CD4-positive, alpha-beta T cell (primary cell): ENCODE measurements at regions not wholly inside any gene's neighbourhood (a gene's known extent, or its start where the extent isn't known, plus 50 kb on each side); places are given as distances from the start of the nearest gene placed in this dataset.

ENCODE experiments used
- ATAC-seq: fragments of 200-7000 bp; cut with Tn5 transposase; one replicate; pipeline ENCODE4 v1.10.0; 2022; ENCODE audit warnings: mild to moderate bottlenecking; ENCODE audit not compliant: poor library complexity
- CTCF ChIA-PET: fragments of 350-600 bp; sonication (Branson Sonifier 250); formaldehyde crosslinking; loops from one replicate; lab custom pipeline; 2021; ENCODE audit warnings: antibody characterized with exemption, inconsistent platforms; lab: Charles Lee
- POLR2A ChIA-PET: fragments of 350-600 bp; sonication (Branson Sonifier 250); formaldehyde crosslinking; loops from one replicate; lab custom pipeline; 2021; ENCODE audit warnings: antibody characterized with exemption, inconsistent platforms; lab: Charles Lee
- DNase-seq, 14 experiments: peaks; one replicate each; pipeline ENCODE4 v3.0.0-alpha.2; 2013 to 2020; ENCODE audit warnings: mixed read lengths in 2 of 14
- H3K27ac ChIP-seq, 2 donors: one replicate each; pipeline versions ENCODE4 v1.5.1 to v1.7.0; 2013; ENCODE audit warnings: low read length in 2 of 2, low read depth in 1 of 2, mild to moderate bottlenecking in 1 of 2
- H3K27me3 ChIP-seq, 2 experiments: 1 replicate in 1 of 2; 2 replicates in 1 of 2; pipeline versions ENCODE4 v1.6.1 to v1.7.0; 2013; ENCODE audit warnings: low read length in 2 of 2, control low read depth in 1 of 2, mild to moderate bottlenecking in 1 of 2, moderate library complexity in 1 of 2; ENCODE audit not compliant: insufficient read depth in 2 of 2, control insufficient read depth in 1 of 2
- H3K36me3 ChIP-seq: one replicate; pipeline ENCODE4 v1.6.1; 2013; ENCODE audit warnings: low read length, control low read depth; ENCODE audit not compliant: insufficient read depth
- H3K4me1 ChIP-seq: one replicate; pipeline ENCODE4 v1.6.1; 2013; ENCODE audit warnings: low read length, control low read depth; ENCODE audit not compliant: insufficient read depth
- H3K4me3 ChIP-seq: one replicate; pipeline ENCODE4 v1.5.1; 2013; ENCODE audit warnings: mild to moderate bottlenecking, low read length, moderate library complexity
- H3K9me3 ChIP-seq, 2 experiments: 1 replicate in 1 of 2; 2 replicates in 1 of 2; pipeline versions ENCODE4 v1.6.1 to v1.7.0; 2013; ENCODE audit warnings: low read length in 2 of 2, mild to moderate bottlenecking in 2 of 2, control low read depth in 1 of 2, moderate library complexity in 1 of 2; ENCODE audit not compliant: control insufficient read depth in 1 of 2, insufficient read depth in 1 of 2
- H3K27ac Mint-ChIP-seq: one replicate; pipeline ENCODE4 v1.8.0; 2020; ENCODE audit warnings: mixed read lengths
- H3K27me3 Mint-ChIP-seq: one replicate; pipeline ENCODE4 v1.8.0; 2021; ENCODE audit warnings: mixed read lengths
- H3K36me3 Mint-ChIP-seq: one replicate; pipeline ENCODE4 v1.8.0; 2021; ENCODE audit warnings: low read depth, mixed read lengths
- H3K4me1 Mint-ChIP-seq: one replicate; pipeline ENCODE4 v1.8.0; 2021; ENCODE audit warnings: low read depth, mixed read lengths
- H3K4me3 Mint-ChIP-seq: one replicate; pipeline ENCODE4 v1.8.0; 2020; ENCODE audit warnings: mild to moderate bottlenecking, mixed read lengths
- H3K9me3 Mint-ChIP-seq: one replicate; pipeline ENCODE4 v1.8.0; 2020; ENCODE audit warnings: mixed read lengths
- intact Hi-C, 2 experiments: fragments of 100-400 bp; cut with DNase I in 1 of 2; cut with micrococcal nuclease in 1 of 2; formaldehyde crosslinking; loops; one replicate each; pipeline versions ENCODE4 v1.15.1 to v1.9.0; 2023 to 2025; cut with DNase I, micrococcal nuclease
- TF ChIP-seq, protein P1 (sequence below): fragments of 200-600 bp; IDR thresholded peaks from one replicate; pipeline ENCODE4 v1.8.0; 2022; ENCODE audit warnings: antibody characterized with exemption, mild to moderate bottlenecking

DNA sequence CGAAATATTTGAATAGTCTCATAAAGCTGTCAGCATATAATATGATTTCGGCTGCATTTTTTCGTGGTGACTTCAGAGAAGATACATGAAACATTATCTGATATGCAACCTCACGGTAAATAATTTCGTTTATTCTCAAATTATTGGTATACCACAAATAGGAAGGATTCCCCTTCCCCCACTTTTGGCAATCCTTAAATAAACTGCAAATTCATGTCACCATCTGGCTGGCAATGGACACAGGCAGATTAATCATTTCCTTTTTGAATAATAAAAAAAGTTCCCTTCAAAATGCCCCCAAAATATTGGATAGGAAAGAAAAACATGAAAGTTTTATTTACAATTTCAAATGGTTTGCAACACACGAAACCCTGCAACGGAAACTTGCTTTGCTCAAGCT lies 234.5 kb upstream of the MEOX2 start:
- ChIA-PET POLR2A (no interaction called here), CTCF (no interaction called here)
- Mint-ChIP-seq H3K9me3 (peaks cover 12% of the 10 kb centered on the region), H3K4me3 (no peak overlapping the region), H3K27ac (no peak overlapping the region), H3K27me3 (no peaks in the 10 kb centered on the region), H3K4me1 (no peaks in the 10 kb centered on the region), H3K36me3 (no peaks in the 10 kb centered on the region)
- no peaks in the 10 kb centered on the region for H3K27me3 ChIP-seq
- TF ChIP-seq, protein P1, sequence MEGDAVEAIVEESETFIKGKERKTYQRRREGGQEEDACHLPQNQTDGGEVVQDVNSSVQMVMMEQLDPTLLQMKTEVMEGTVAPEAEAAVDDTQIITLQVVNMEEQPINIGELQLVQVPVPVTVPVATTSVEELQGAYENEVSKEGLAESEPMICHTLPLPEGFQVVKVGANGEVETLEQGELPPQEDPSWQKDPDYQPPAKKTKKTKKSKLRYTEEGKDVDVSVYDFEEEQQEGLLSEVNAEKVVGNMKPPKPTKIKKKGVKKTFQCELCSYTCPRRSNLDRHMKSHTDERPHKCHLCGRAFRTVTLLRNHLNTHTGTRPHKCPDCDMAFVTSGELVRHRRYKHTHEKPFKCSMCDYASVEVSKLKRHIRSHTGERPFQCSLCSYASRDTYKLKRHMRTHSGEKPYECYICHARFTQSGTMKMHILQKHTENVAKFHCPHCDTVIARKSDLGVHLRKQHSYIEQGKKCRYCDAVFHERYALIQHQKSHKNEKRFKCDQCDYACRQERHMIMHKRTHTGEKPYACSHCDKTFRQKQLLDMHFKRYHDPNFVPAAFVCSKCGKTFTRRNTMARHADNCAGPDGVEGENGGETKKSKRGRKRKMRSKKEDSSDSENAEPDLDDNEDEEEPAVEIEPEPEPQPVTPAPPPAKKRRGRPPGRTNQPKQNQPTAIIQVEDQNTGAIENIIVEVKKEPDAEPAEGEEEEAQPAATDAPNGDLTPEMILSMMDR: no peak
- H3K36me3 ChIP-seq: no peaks in the 10 kb centered on the region
- H3K9me3 ChIP-seq: peaks cover 4 to 12% of the 10 kb centered on the region in 2 experiments
- no peaks in the 10 kb centered on the region for H3K4me1 ChIP-seq
- intact Hi-C loops: no loop called here
- no peak overlapping the region for H3K27ac ChIP-seq
- DNase-seq (no peak), ATAC-seq (no peak)
- no peak overlapping the region for H3K4me3 ChIP-seq

DNA sequence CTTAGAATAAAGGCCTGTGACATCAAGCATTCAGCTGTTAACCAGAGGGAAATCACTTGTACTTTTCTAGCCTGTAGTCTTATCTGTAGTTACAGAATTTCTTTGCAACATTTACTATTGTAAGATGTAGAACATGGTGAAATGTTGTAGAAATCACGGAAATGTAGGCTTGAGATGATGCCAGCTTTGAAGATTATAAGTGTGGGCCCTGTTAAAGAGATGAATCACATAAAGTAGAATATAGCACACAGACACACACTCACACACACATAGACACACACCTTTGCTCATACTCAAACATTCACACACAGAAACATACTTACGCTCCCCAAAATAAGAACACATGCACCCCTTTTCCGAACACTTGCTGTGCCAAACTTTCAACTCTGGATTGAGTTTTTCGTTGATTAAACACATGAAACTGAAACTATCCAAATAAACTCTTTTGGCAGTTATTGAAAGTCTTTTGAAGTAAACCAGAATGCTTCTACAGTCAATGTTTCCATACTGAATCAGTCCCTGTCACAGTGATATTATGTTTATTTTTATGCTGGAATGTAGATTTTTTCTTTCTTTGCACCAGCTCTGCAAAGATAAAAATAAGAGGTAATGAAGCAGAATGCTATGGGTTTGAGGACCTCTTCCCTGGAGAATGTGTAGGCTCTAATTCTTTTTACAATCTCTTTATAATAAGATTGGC lies 230.3 kb upstream of the MEOX2 start:
- intact Hi-C loops: no loop called here
- no peaks in the 10 kb centered on the region for H3K27me3 Mint-ChIP-seq

DNA sequence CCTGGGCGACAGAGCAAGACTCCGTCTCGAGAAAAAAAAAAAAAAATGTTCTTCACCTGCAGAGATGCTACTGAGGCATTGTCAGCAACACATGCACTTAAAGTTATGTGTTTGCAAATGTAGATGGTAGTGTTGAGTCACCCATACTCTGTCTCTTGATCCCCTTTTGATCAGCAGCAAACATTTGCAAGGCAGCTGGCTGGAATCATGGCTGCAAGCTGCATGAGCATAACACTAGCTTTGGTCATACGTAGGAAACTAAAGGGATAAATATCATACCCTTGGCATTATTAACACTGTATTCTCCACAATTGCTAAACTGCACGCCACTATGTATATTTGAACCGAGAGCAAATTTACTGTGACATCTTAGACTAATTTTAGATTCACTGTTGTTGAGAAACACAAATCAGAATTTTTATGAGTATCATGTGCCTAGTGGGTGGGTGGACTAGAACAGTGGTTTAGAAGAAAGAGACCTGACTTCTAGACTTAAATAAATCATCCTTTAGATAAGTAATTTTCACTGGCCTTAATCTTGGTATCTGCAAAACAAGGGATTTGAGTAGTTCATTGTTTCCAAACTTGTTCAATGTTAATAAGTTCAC lies 229.3 kb upstream of the MEOX2 start:
- DNase-seq (no peak), ATAC-seq (no peak)
- H3K9me3 ChIP-seq: peaks cover 0 to 4% of the 10 kb centered on the region in 2 experiments
- TF ChIP-seq, protein P1: no peak
- H3K27ac Mint-ChIP-seq: no peak overlapping the region
- H3K36me3 Mint-ChIP-seq: no peaks in the 10 kb centered on the region
- H3K4me3 Mint-ChIP-seq: no peak overlapping the region
- H3K36me3 ChIP-seq: no peaks in the 10 kb centered on the region
- H3K4me1 Mint-ChIP-seq: no peaks in the 10 kb centered on the region
- CTCF ChIA-PET: no interaction called here
- H3K27ac ChIP-seq: no peak overlapping the region
- no peaks in the 10 kb centered on the region for H3K4me1 ChIP-seq
- POLR2A ChIA-PET: no interaction called here
- no peak overlapping the region for H3K4me3 ChIP-seq
- H3K9me3 Mint-ChIP-seq: peaks cover 9% of the 10 kb centered on the region
- H3K27me3 Mint-ChIP-seq: no peaks in the 10 kb centered on the region
- H3K27me3 ChIP-seq: no peaks in the 10 kb centered on the region
- intact Hi-C loops: no loop called here

More for the DNA sequence above, 230.3 kb upstream of the MEOX2 start:
- DNase-seq (no peak), ATAC-seq (no peak)
- Mint-ChIP-seq H3K4me1 (no peaks in the 10 kb centered on the region), H3K9me3 (peaks cover 9% of the 10 kb centered on the region), H3K27ac (no peak overlapping the region), H3K4me3 (no peak overlapping the region), H3K36me3 (no peaks in the 10 kb centered on the region)
- ChIA-PET POLR2A (no interaction called here), CTCF (no interaction called here)
- peaks cover 0 to 4% of the 10 kb centered on the region in 2 experiments for H3K9me3 ChIP-seq
- no peak overlapping the region for H3K27ac ChIP-seq
- no peaks in the 10 kb centered on the region for H3K36me3 ChIP-seq
- H3K4me3 ChIP-seq: no peak overlapping the region
- TF ChIP-seq, protein P1: no peak
- H3K4me1 ChIP-seq: no peaks in the 10 kb centered on the region
- no peaks in the 10 kb centered on the region for H3K27me3 ChIP-seq
